ENCODE measurements at regions not wholly inside any gene's neighbourhood (a gene's known extent, or its start where the extent isn't known, plus 50 kb on each side); places are given as distances from the start of the nearest gene placed in this dataset.

- Histone ChIP-seq H3K4me1 (ENCODE audit: insufficient read depth) (no peaks in the 10 kb centered on the region), H3K9me2 (replicated peaks; ENCODE audit: insufficient read depth) (no peaks in the 10 kb centered on the region), H3K4me3 (no peak overlapping the region), H2AFZ (no peak overlapping the region), H3K27ac (no peak overlapping the region), H4K20me1 (ENCODE audit: insufficient read depth, poor library complexity, severe bottlenecking) (no peaks in the 10 kb centered on the region), H3K9me3 (ENCODE audit: low read depth) (no peaks in the 10 kb centered on the region), H3K79me2 (no peaks in the 10 kb centered on the region), H3K36me3 (replicated peaks; ENCODE audit: insufficient read depth, low read depth) (no peaks in the 10 kb centered on the region), H3K4me2 (no peak overlapping the region), H3K27me3 (no peaks in the 10 kb centered on the region)
- no peak for TF ChIP-seq CTCF (IDR thresholded peaks at IDR 0.05; ENCODE audit: poor library complexity)
- 93% methylated on average over 2 of the region's 2 CpGs for WGBS (ENCODE audit: low lambda C conversion rate, missing lambda C conversion rate)
- DNase-seq (ENCODE audit: low spot score): no peak
Observed at GRCh38 chr4:100841911-100842310, 324.1 kb upstream of the EMCN start.

GRCh38 chr4:100839712-100840111 is 321.9 kb upstream of the EMCN start:
- 91% methylated on average over 2 of the region's 2 CpGs for WGBS (ENCODE audit: low lambda C conversion rate, missing lambda C conversion rate)

GRCh38 chr4:100838286-100838685 is 320.5 kb upstream of the EMCN start:
- H4K20me1 ChIP-seq (ENCODE audit: insufficient read depth, poor library complexity, severe bottlenecking): no peaks in the 10 kb centered on the region

More at GRCh38 chr4:100839712-100840111, 321.9 kb upstream of the EMCN start:
- no peak overlapping the region for H3K4me2 ChIP-seq
- H3K9me3 ChIP-seq (ENCODE audit: low read depth): no peaks in the 10 kb centered on the region
- H4K20me1 ChIP-seq (ENCODE audit: insufficient read depth, poor library complexity, severe bottlenecking): no peaks in the 10 kb centered on the region
- H3K9me2 ChIP-seq (replicated peaks; ENCODE audit: insufficient read depth): no peaks in the 10 kb centered on the region
- H2AFZ ChIP-seq: no peak overlapping the region
- H3K27ac ChIP-seq: no peak overlapping the region
- no peak for TF ChIP-seq EZH2 (IDR thresholded peaks at IDR 0.05; ENCODE audit: borderline replicate concordance)
- no peak for TF ChIP-seq CTCF (IDR thresholded peaks at IDR 0.05; ENCODE audit: poor library complexity)
- TF ChIP-seq EZH2phosphoT487 (IDR thresholded peaks at IDR 0.05; ENCODE audit: low read depth, severe bottlenecking, unreplicated experiment): no peak
- no peak overlapping the region for H3K4me3 ChIP-seq
- no peaks in the 10 kb centered on the region for H3K36me3 ChIP-seq (replicated peaks; ENCODE audit: insufficient read depth, low read depth)
- no peak for DNase-seq (ENCODE audit: low spot score)
- H3K4me1 ChIP-seq (ENCODE audit: insufficient read depth): no peaks in the 10 kb centered on the region
- no peaks in the 10 kb centered on the region for H3K79me2 ChIP-seq
- H3K27me3 ChIP-seq: no peaks in the 10 kb centered on the region

More at GRCh38 chr4:100838286-100838685, 320.5 kb upstream of the EMCN start:
- no peaks in the 10 kb centered on the region for H3K36me3 ChIP-seq (replicated peaks; ENCODE audit: insufficient read depth, low read depth)
- no peak for DNase-seq (ENCODE audit: low spot score)
- H3K9me3 ChIP-seq (ENCODE audit: low read depth): no peaks in the 10 kb centered on the region
- H3K4me1 ChIP-seq (ENCODE audit: insufficient read depth): no peaks in the 10 kb centered on the region
- H3K79me2 ChIP-seq: no peaks in the 10 kb centered on the region
- H3K9me2 ChIP-seq (replicated peaks; ENCODE audit: insufficient read depth): no peaks in the 10 kb centered on the region
- WGBS (ENCODE audit: low lambda C conversion rate, missing lambda C conversion rate): 59% methylated on average over 1 of the region's 1 CpG
- no peak overlapping the region for H2AFZ ChIP-seq
- H3K4me3 ChIP-seq: no peak overlapping the region
- no peak overlapping the region for H3K4me2 ChIP-seq
- H3K27me3 ChIP-seq: no peaks in the 10 kb centered on the region
- H3K27ac ChIP-seq: no peak overlapping the region
- TF ChIP-seq EZH2phosphoT487 (IDR thresholded peaks at IDR 0.05; ENCODE audit: low read depth, severe bottlenecking, unreplicated experiment): no peak
- TF ChIP-seq CTCF (IDR thresholded peaks at IDR 0.05; ENCODE audit: poor library complexity): no peak
- TF ChIP-seq EZH2 (IDR thresholded peaks at IDR 0.05; ENCODE audit: borderline replicate concordance): no peak
